MM.1S (cell line): ENCODE measurements at regions not wholly inside any gene's neighbourhood (a gene's known extent, or its start where the extent isn't known, plus 50 kb on each side); places are given as distances from the start of the nearest gene placed in this dataset.

Experiments used
- DNase-seq: peaks from one replicate; pipeline ENCODE4 v3.0.0-alpha.2; 2015
- H2AFZ ChIP-seq: fragments of 300-600 bp; sonication (generic); 2 replicates; pipeline ENCODE4 v1.6.0; 2016; ENCODE audit warnings: antibody characterized with exemption, low read length
- H3F3A ChIP-seq: fragments of 300-600 bp; sonication (generic); 2 replicates; pipeline ENCODE4 v1.6.1; 2016; ENCODE audit warnings: mild to moderate bottlenecking, antibody characterized with exemption, low read length, moderate library complexity, mixed read lengths; ENCODE audit not compliant: insufficient read depth
- H3K27ac ChIP-seq: fragments of 300-600 bp; sonication (generic); 2 replicates; pipeline ENCODE4 v1.5.1; 2016; ENCODE audit warnings: mild to moderate bottlenecking, low read length
- H3K27me3 ChIP-seq: fragments of 300-600 bp; sonication (generic); replicated peaks from 2 replicates; pipeline ENCODE4 v1.6.0; 2016; ENCODE audit warnings: low read length; ENCODE audit not compliant: insufficient read depth
- H3K36me3 ChIP-seq: fragments of 300-600 bp; sonication (generic); replicated peaks from 2 replicates; pipeline ENCODE4 v1.6.1; 2016; ENCODE audit warnings: mild to moderate bottlenecking, low read length, mixed read lengths; ENCODE audit not compliant: insufficient read depth
- H3K4me1 ChIP-seq: fragments of 300-600 bp; sonication (generic); 2 replicates; pipeline ENCODE4 v1.6.1; 2016; ENCODE audit warnings: low read length, mixed read lengths
- H3K4me2 ChIP-seq: fragments of 300-600 bp; sonication (generic); 2 replicates; pipeline ENCODE4 v1.6.0; 2016; ENCODE audit warnings: low read depth, low read length
- H3K4me3 ChIP-seq: fragments of 300-600 bp; sonication (generic); 2 replicates; pipeline ENCODE4 v1.5.1; 2016; ENCODE audit warnings: low read length, mixed read lengths
- H3K79me2 ChIP-seq: fragments of 300-600 bp; sonication (generic); 2 replicates; pipeline ENCODE4 v1.6.1; 2016; ENCODE audit warnings: mixed run types, low read length, mixed read lengths
- H3K9ac ChIP-seq: fragments of 300-600 bp; sonication (generic); 2 replicates; pipeline ENCODE4 v1.6.1; 2016; ENCODE audit warnings: low read length, mixed read lengths
- H3K9me2 ChIP-seq: fragments of 300-600 bp; sonication (generic); replicated peaks from 2 replicates; pipeline ENCODE4 v1.6.1; 2016; ENCODE audit warnings: mild to moderate bottlenecking, low read length, mixed read lengths; ENCODE audit not compliant: insufficient read depth
- H3K9me3 ChIP-seq: fragments of 300-600 bp; sonication (generic); replicated peaks from 2 replicates; pipeline ENCODE4 v1.6.1; 2016; ENCODE audit warnings: mild to moderate bottlenecking, low read length, mixed read lengths; ENCODE audit not compliant: insufficient read depth
- H4K20me1 ChIP-seq: fragments of 300-600 bp; sonication (generic); 2 replicates; pipeline ENCODE4 v1.6.1; 2016; ENCODE audit warnings: mild to moderate bottlenecking, low read length, moderate library complexity, mixed read lengths; ENCODE audit not compliant: insufficient read depth
- CTCF ChIP-seq: fragments of 300-600 bp; sonication (generic); IDR thresholded peaks from 2 replicates; pipeline ENCODE4 v1.5.1; 2016; ENCODE audit warnings: antibody characterized with exemption, low read length, mixed read lengths
- EZH2 ChIP-seq: fragments of 300-600 bp; sonication (generic); optimal IDR thresholded peaks from 2 replicates; pipeline ENCODE3; 2017; ENCODE audit warnings: low read depth, mild to moderate bottlenecking, antibody characterized with exemption, low read length, mixed read lengths
- EZH2phosphoT487 ChIP-seq: fragments of 300-600 bp; sonication (generic); IDR thresholded peaks from 2 replicates; pipeline ENCODE4 v1.6.1; 2018; ENCODE audit warnings: antibody characterized with exemption, low read length

DNA sequence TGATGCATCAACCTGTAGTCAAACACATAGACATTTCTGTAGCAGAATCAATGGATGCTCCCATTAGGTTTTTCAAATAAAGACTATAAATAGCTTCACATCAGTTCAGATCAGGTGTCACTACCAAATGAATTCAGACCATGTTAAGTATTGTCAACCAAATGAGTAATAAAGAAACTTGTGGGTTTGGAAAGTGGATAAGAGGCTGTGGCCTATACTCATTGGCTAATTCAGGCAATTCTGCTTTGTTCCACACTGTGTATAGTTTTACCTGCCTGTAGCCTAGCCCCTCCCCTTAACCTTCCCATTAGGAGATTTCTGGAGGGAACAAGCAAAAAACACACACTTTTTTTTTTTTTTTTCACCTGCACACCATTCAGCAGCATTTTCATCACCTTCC is 321.2 kb downstream of the HLX start:
- no peaks in the 10 kb centered on the region for H3F3A ChIP-seq
- no peaks in the 10 kb centered on the region for H3K9me2 ChIP-seq
- no peak overlapping the region for H3K27ac ChIP-seq
- no peaks in the 10 kb centered on the region for H3K4me1 ChIP-seq
- no peak overlapping the region for H3K4me3 ChIP-seq
- no peak overlapping the region for H2AFZ ChIP-seq
- no peaks in the 10 kb centered on the region for H3K27me3 ChIP-seq
- H3K9me3 ChIP-seq, result no peaks in the 10 kb centered on the region
- DNase-seq, result no peak
- no peaks in the 10 kb centered on the region for H3K79me2 ChIP-seq
- TF ChIP-seq EZH2 (no peak), CTCF (no peak), EZH2phosphoT487 (no peak)
- no peak overlapping the region for H3K9ac ChIP-seq
- no peaks in the 10 kb centered on the region for H4K20me1 ChIP-seq
- H3K36me3 ChIP-seq, result no peaks in the 10 kb centered on the region
- no peak overlapping the region for H3K4me2 ChIP-seq

DNA sequence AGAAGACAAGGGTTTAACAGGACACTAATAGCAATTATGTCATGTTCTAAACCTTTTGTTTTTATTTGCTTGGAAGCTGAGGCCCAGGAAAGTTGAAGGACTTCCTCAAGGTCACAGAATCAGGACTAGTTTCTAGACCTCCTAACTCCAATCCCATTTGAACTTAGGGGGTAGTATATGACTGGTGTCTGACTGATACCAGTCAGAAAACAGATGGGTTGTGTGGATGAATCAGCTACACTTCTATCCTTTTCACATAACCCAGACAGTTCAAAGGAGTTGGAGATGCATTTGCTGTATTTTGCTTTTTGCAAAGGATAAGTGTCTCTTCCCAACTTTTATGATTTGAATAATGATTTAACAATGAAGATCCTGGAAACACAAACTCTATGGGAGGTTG is 322.5 kb downstream of the HLX start:
- no peaks in the 10 kb centered on the region for H3F3A ChIP-seq
- no peak for DNase-seq
- H2AFZ ChIP-seq, result no peak overlapping the region
- no peak overlapping the region for H3K4me3 ChIP-seq
- H3K79me2 ChIP-seq, result no peaks in the 10 kb centered on the region
- H3K27ac ChIP-seq, result no peak overlapping the region
- no peaks in the 10 kb centered on the region for H3K27me3 ChIP-seq
- H3K9me3 ChIP-seq, result no peaks in the 10 kb centered on the region
- H3K9ac ChIP-seq, result no peak overlapping the region
- no peaks in the 10 kb centered on the region for H3K36me3 ChIP-seq
- H3K4me2 ChIP-seq, result no peak overlapping the region
- H3K4me1 ChIP-seq, result no peaks in the 10 kb centered on the region
- TF ChIP-seq EZH2phosphoT487 (no peak), EZH2 (no peak), CTCF (no peak)
- H3K9me2 ChIP-seq, result no peaks in the 10 kb centered on the region
- H4K20me1 ChIP-seq, result no peaks in the 10 kb centered on the region

DNA sequence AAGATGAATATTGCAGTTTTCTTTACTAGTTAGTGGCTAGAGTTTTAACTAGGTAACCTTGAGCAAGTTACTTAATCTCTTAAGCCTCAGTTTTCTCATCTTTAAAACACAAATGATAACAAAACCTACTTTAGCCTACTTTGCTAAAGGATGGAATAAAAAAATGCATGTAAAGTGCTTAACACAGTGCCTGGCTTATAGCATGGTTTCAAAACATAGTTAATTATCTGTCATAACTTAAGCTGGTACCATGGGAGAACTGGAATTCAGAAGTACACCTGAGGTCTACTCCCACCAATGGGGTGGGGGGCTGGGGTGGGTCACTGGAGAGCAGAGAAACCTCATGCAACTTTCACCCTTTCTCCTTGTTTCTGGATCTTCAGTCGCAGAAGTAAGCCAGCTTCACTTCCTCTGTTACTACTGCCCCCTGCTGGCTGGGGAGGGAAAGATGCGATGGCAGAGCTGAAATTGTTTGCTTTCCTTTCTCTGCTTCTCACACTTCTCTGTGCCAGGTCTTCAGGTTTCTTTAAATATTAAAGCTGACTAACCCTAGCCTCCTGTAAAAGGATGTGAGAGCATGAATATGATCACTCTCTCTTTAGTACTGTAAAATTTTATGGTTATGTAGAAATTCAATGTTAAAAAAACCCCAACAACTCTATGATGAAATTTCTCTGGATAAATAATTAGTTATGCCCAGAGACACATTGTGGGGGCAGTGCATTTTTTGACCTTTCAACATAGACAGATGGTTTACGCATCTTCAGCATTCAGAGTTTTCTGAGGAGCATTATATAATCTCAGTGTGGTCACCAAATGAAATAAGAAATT is 324.2 kb downstream of the HLX start:
- no peaks in the 10 kb centered on the region for H3K27me3 ChIP-seq

More for the DNA sequence above, 324.2 kb downstream of the HLX start:
- no peaks in the 10 kb centered on the region for H3K9me3 ChIP-seq
- peak; percentile 72 for DNase-seq
- H3K4me2 ChIP-seq, result no peak overlapping the region
- H3K79me2 ChIP-seq, result no peaks in the 10 kb centered on the region
- H3K9me2 ChIP-seq, result no peaks in the 10 kb centered on the region
- H3K27ac ChIP-seq, result no peak overlapping the region
- no peaks in the 10 kb centered on the region for H4K20me1 ChIP-seq
- TF ChIP-seq EZH2phosphoT487 (no peak), CTCF (peak; percentile 88)
- no peak overlapping the region for H3K4me3 ChIP-seq
- H3K36me3 ChIP-seq, result no peaks in the 10 kb centered on the region
- no peaks in the 10 kb centered on the region for H3K4me1 ChIP-seq
- no peak overlapping the region for H2AFZ ChIP-seq
- no peak overlapping the region for H3K9ac ChIP-seq
- H3F3A ChIP-seq, result no peaks in the 10 kb centered on the region
